ENCODE measurements at regions not wholly inside any gene's neighbourhood (a gene's known extent, or its start where the extent isn't known, plus 50 kb on each side); places are given as distances from the start of the nearest gene placed in this dataset.

GRCh38 chr1:64318428-64318827 lies 115.0 kb downstream of the UBE2U start:
- no peak overlapping the region for H3K27ac Mint-ChIP-seq
- intact Hi-C loops (cut with micrococcal nuclease), result no loop called here
- H3K4me1 Mint-ChIP-seq (ENCODE audit: low read depth), result no peaks in the 10 kb centered on the region
- no peaks in the 10 kb centered on the region for H3K36me3 Mint-ChIP-seq (ENCODE audit: low read depth)
- CTCF ChIA-PET, result no interaction called here
- no peak overlapping the region for H3K4me3 Mint-ChIP-seq
- H3K27me3 Mint-ChIP-seq (ENCODE audit: low read depth), result no peaks in the 10 kb centered on the region
- H3K9me3 Mint-ChIP-seq, result no peaks in the 10 kb centered on the region
- no peak for DNase-seq

- Mint-ChIP-seq H3K27ac (no peak overlapping the region), H3K4me3 (no peak overlapping the region), H3K27me3 (ENCODE audit: low read depth) (no peaks in the 10 kb centered on the region), H3K4me1 (ENCODE audit: low read depth) (no peaks in the 10 kb centered on the region), H3K36me3 (ENCODE audit: low read depth) (no peaks in the 10 kb centered on the region), H3K9me3 (no peaks in the 10 kb centered on the region)
- no peak for DNase-seq
- intact Hi-C loops (cut with micrococcal nuclease), result no loop called here
- CTCF ChIA-PET, result no interaction called here
Measured at GRCh38 chr1:64320007-64320406, 116.6 kb downstream of the UBE2U start.

- DNase-seq, result no peak
- Mint-ChIP-seq H3K4me3 (no peak overlapping the region), H3K27ac (no peak overlapping the region), H3K4me1 (ENCODE audit: low read depth) (no peaks in the 10 kb centered on the region), H3K9me3 (no peaks in the 10 kb centered on the region), H3K36me3 (ENCODE audit: low read depth) (no peaks in the 10 kb centered on the region), H3K27me3 (ENCODE audit: low read depth) (no peaks in the 10 kb centered on the region)
- CTCF ChIA-PET, result no interaction called here
- intact Hi-C loops (cut with micrococcal nuclease), result no loop called here
Measured at GRCh38 chr1:64320470-64320869, 117.0 kb downstream of the UBE2U start.

GRCh38 chr1:64320922-64321614 lies 117.6 kb downstream of the UBE2U start:
- no peaks in the 10 kb centered on the region for H3K9me3 Mint-ChIP-seq
- intact Hi-C loops (cut with micrococcal nuclease), result no loop called here
- H3K4me3 Mint-ChIP-seq, result no peak overlapping the region
- no peaks in the 10 kb centered on the region for H3K27me3 Mint-ChIP-seq (ENCODE audit: low read depth)
- CTCF ChIA-PET, result no interaction called here
- H3K36me3 Mint-ChIP-seq (ENCODE audit: low read depth), result no peaks in the 10 kb centered on the region
- no peak overlapping the region for H3K27ac Mint-ChIP-seq
- H3K4me1 Mint-ChIP-seq (ENCODE audit: low read depth), result no peaks in the 10 kb centered on the region
- no peak for DNase-seq

GRCh38 chr1:64323054-64323453 lies 119.6 kb downstream of the UBE2U start:
- no peaks in the 10 kb centered on the region for H3K36me3 Mint-ChIP-seq (ENCODE audit: low read depth)
- intact Hi-C loops (cut with micrococcal nuclease), result no loop called here
- CTCF ChIA-PET, result no interaction called here
- H3K9me3 Mint-ChIP-seq, result no peaks in the 10 kb centered on the region
- H3K4me1 Mint-ChIP-seq (ENCODE audit: low read depth), result no peaks in the 10 kb centered on the region
- H3K27ac Mint-ChIP-seq, result no peak overlapping the region
- DNase-seq, result no peak
- no peak overlapping the region for H3K4me3 Mint-ChIP-seq
- H3K27me3 Mint-ChIP-seq (ENCODE audit: low read depth), result no peaks in the 10 kb centered on the region

- no peak overlapping the region for H3K4me3 Mint-ChIP-seq
- no peak for DNase-seq
- H3K4me1 Mint-ChIP-seq (ENCODE audit: low read depth), result no peaks in the 10 kb centered on the region
- CTCF ChIA-PET, result no interaction called here
- no peaks in the 10 kb centered on the region for H3K36me3 Mint-ChIP-seq (ENCODE audit: low read depth)
- H3K27ac Mint-ChIP-seq, result no peak overlapping the region
- peaks cover 3% of the 10 kb centered on the region for H3K27me3 Mint-ChIP-seq (ENCODE audit: low read depth)
- intact Hi-C loops (cut with micrococcal nuclease), result no loop called here
- H3K9me3 Mint-ChIP-seq, result no peaks in the 10 kb centered on the region
Measured at GRCh38 chr1:64323882-64324281, 120.5 kb downstream of the UBE2U start.

GRCh38 chr1:64325856-64326255 lies 122.4 kb downstream of the UBE2U start:
- CTCF ChIA-PET, result no interaction called here
- Mint-ChIP-seq H3K27me3 (ENCODE audit: low read depth) (peaks cover 3% of the 10 kb centered on the region), H3K27ac (no peak overlapping the region), H3K4me1 (ENCODE audit: low read depth) (no peaks in the 10 kb centered on the region), H3K9me3 (no peaks in the 10 kb centered on the region), H3K36me3 (ENCODE audit: low read depth) (no peaks in the 10 kb centered on the region), H3K4me3 (no peak overlapping the region)
- intact Hi-C loops (cut with micrococcal nuclease), result no loop called here
- no peak for DNase-seq

GRCh38 chr1:64327119-64327518 lies 123.7 kb downstream of the UBE2U start:
- Mint-ChIP-seq H3K9me3 (no peaks in the 10 kb centered on the region), H3K4me3 (no peak overlapping the region), H3K27ac (no peak overlapping the region), H3K36me3 (ENCODE audit: low read depth) (no peaks in the 10 kb centered on the region), H3K27me3 (ENCODE audit: low read depth) (peaks cover 3% of the 10 kb centered on the region), H3K4me1 (ENCODE audit: low read depth) (no peaks in the 10 kb centered on the region)
- no peak for DNase-seq
- CTCF ChIA-PET, result no interaction called here
- intact Hi-C loops (cut with micrococcal nuclease), result no loop called here

GRCh38 chr1:64328193-64328592 lies 124.8 kb downstream of the UBE2U start:
- CTCF ChIA-PET, result no interaction called here
- H3K36me3 Mint-ChIP-seq (ENCODE audit: low read depth), result no peaks in the 10 kb centered on the region
- intact Hi-C loops (cut with micrococcal nuclease), result no loop called here

GRCh38 chr1:64330839-64331238 lies 127.4 kb downstream of the UBE2U start:
- Mint-ChIP-seq H3K27me3 (ENCODE audit: low read depth) (peaks cover 3% of the 10 kb centered on the region), H3K9me3 (no peaks in the 10 kb centered on the region), H3K4me1 (ENCODE audit: low read depth) (no peaks in the 10 kb centered on the region), H3K36me3 (ENCODE audit: low read depth) (no peaks in the 10 kb centered on the region), H3K4me3 (no peak overlapping the region), H3K27ac (no peak overlapping the region)
- CTCF ChIA-PET, result no interaction called here
- no peak for DNase-seq
- intact Hi-C loops (cut with micrococcal nuclease), result no loop called here

More at GRCh38 chr1:64328193-64328592, 124.8 kb downstream of the UBE2U start:
- Mint-ChIP-seq H3K4me1 (ENCODE audit: low read depth) (no peaks in the 10 kb centered on the region), H3K4me3 (no peak overlapping the region), H3K27ac (no peak overlapping the region), H3K27me3 (ENCODE audit: low read depth) (peaks cover 3% of the 10 kb centered on the region), H3K9me3 (no peaks in the 10 kb centered on the region)
- no peak for DNase-seq

- Mint-ChIP-seq H3K4me1 (ENCODE audit: low read depth) (no peaks in the 10 kb centered on the region), H3K36me3 (ENCODE audit: low read depth) (no peaks in the 10 kb centered on the region), H3K4me3 (no peak overlapping the region), H3K9me3 (no peaks in the 10 kb centered on the region), H3K27me3 (ENCODE audit: low read depth) (no peaks in the 10 kb centered on the region), H3K27ac (no peak overlapping the region)
- CTCF ChIA-PET, result no interaction called here
- intact Hi-C loops (cut with micrococcal nuclease), result no loop called here
- DNase-seq, result no peak
Measured at GRCh38 chr1:64335636-64336035, 132.2 kb downstream of the UBE2U start.

GRCh38 chr1:64337475-64337874 lies 132.5 kb upstream of the CACHD1 start:
- no peak for DNase-seq
- Mint-ChIP-seq H3K27ac (no peak overlapping the region), H3K4me3 (no peak overlapping the region), H3K36me3 (ENCODE audit: low read depth) (no peaks in the 10 kb centered on the region), H3K4me1 (ENCODE audit: low read depth) (no peaks in the 10 kb centered on the region), H3K27me3 (ENCODE audit: low read depth) (no peaks in the 10 kb centered on the region), H3K9me3 (no peaks in the 10 kb centered on the region)
- CTCF ChIA-PET, result no interaction called here
- intact Hi-C loops (cut with micrococcal nuclease), result no loop called here

GRCh38 chr1:64337926-64338325 lies 132.0 kb upstream of the CACHD1 start:
- CTCF ChIA-PET, result no interaction called here
- no peaks in the 10 kb centered on the region for H3K27me3 Mint-ChIP-seq (ENCODE audit: low read depth)
- no peak overlapping the region for H3K4me3 Mint-ChIP-seq
- H3K36me3 Mint-ChIP-seq (ENCODE audit: low read depth), result no peaks in the 10 kb centered on the region
- DNase-seq, result no peak
- no peak overlapping the region for H3K27ac Mint-ChIP-seq
- no peaks in the 10 kb centered on the region for H3K4me1 Mint-ChIP-seq (ENCODE audit: low read depth)
- H3K9me3 Mint-ChIP-seq, result no peaks in the 10 kb centered on the region
- intact Hi-C loops (cut with micrococcal nuclease), result no loop called here
